H9 (cell line): ENCODE measurements at regions not wholly inside any gene's neighbourhood (a gene's known extent, or its start where the extent isn't known, plus 50 kb on each side); places are given as distances from the start of the nearest gene placed in this dataset.
A peak's percentile ranks its signal among the peaks of the same experiment; 100 is the strongest.

Source experiments
- DNase-seq: peaks from one replicate; pipeline ENCODE4 v3.0.0-alpha.2; 2017
- H2AFZ ChIP-seq: one replicate; pipeline ENCODE4 v1.6.1; 2013; ENCODE audit warnings: mild to moderate bottlenecking, low read length, control low read depth, moderate library complexity
- H2AK5ac ChIP-seq: 2 replicates; pipeline ENCODE4 v1.6.1; 2013; ENCODE audit warnings: low read length, control low read depth, mixed read lengths; ENCODE audit not compliant: insufficient read length
- H2BK120ac ChIP-seq: one replicate; pipeline ENCODE4 v1.6.1; 2013; ENCODE audit warnings: low read depth, mild to moderate bottlenecking, low read length, control low read depth, inconsistent platforms; ENCODE audit not compliant: poor library complexity, severe bottlenecking
- H2BK12ac ChIP-seq: 2 replicates; pipeline ENCODE4 v1.6.1; 2013; ENCODE audit warnings: low read length, control low read depth, mixed read lengths, low read depth; ENCODE audit not compliant: insufficient read length
- H2BK15ac ChIP-seq: 2 replicates; pipeline ENCODE4 v1.6.1; 2013; ENCODE audit warnings: low read depth, low read length, control low read depth
- H2BK20ac ChIP-seq: one replicate; pipeline ENCODE4 v1.6.1; 2013; ENCODE audit warnings: low read depth, mild to moderate bottlenecking, low read length, control low read depth, inconsistent platforms; ENCODE audit not compliant: poor library complexity, severe bottlenecking
- H2BK5ac ChIP-seq: 2 replicates; pipeline ENCODE4 v1.6.1; 2013; ENCODE audit warnings: low read length, control low read depth, mixed read lengths; ENCODE audit not compliant: insufficient read length
- H3K14ac ChIP-seq: 2 replicates; pipeline ENCODE4 v1.6.1; 2013; ENCODE audit warnings: low read length, control low read depth; ENCODE audit not compliant: insufficient read depth
- H3K18ac ChIP-seq: 2 replicates; pipeline ENCODE4 v1.6.1; 2013; ENCODE audit warnings: low read depth, mild to moderate bottlenecking, mixed read lengths, low read length, control low read depth; ENCODE audit not compliant: insufficient read length
- H3K23ac ChIP-seq: 2 replicates; pipeline ENCODE4 v1.6.1; 2013; ENCODE audit warnings: low read length, control low read depth, mixed read lengths, low read depth; ENCODE audit not compliant: insufficient read length
- H3K23me2 ChIP-seq: 2 replicates; pipeline ENCODE4 v1.6.1; 2013; ENCODE audit warnings: low read depth, mild to moderate bottlenecking, mixed read lengths, low read length, control low read depth; ENCODE audit not compliant: insufficient read length, poor library complexity, severe bottlenecking
- H3K27ac ChIP-seq: 2 replicates; pipeline ENCODE4 v1.5.1; 2013; ENCODE audit warnings: low read length, control low read depth, mixed read lengths, low read depth; ENCODE audit not compliant: insufficient read length
- H3K27me3 ChIP-seq: 2 replicates; pipeline ENCODE4 v1.6.1; 2013; ENCODE audit warnings: low read length, control low read depth, inconsistent platforms; ENCODE audit not compliant: insufficient read depth
- H3K4ac ChIP-seq: 2 replicates; pipeline ENCODE4 v1.6.1; 2013; ENCODE audit warnings: low read depth, mild to moderate bottlenecking, control low read depth, inconsistent platforms, low read length, moderate library complexity
- H3K4me1 ChIP-seq: 2 replicates; pipeline ENCODE4 v1.6.1; 2013; ENCODE audit warnings: low read length, control low read depth, inconsistent platforms; ENCODE audit not compliant: insufficient read depth
- H3K4me2 ChIP-seq: 2 replicates; pipeline ENCODE4 v1.6.1; 2013; ENCODE audit warnings: low read length, control low read depth, mixed read lengths; ENCODE audit not compliant: insufficient read length, insufficient read depth
- H3K56ac ChIP-seq: 2 replicates; pipeline ENCODE4 v1.6.1; 2013; ENCODE audit warnings: low read depth, mild to moderate bottlenecking, mixed read lengths, low read length, control low read depth; ENCODE audit not compliant: insufficient read length
- H3K79me1 ChIP-seq: 2 replicates; pipeline ENCODE4 v1.6.1; 2013; ENCODE audit warnings: low read depth, mild to moderate bottlenecking, moderate library complexity, low read length, control low read depth, inconsistent platforms; ENCODE audit not compliant: insufficient read depth, poor library complexity, severe bottlenecking
- H3K79me2 ChIP-seq: 2 replicates; pipeline ENCODE4 v1.6.1; 2013; ENCODE audit warnings: low read length, control low read depth, inconsistent platforms; ENCODE audit not compliant: insufficient read depth
- H3K9ac ChIP-seq: 2 replicates; pipeline ENCODE4 v1.6.1; 2013; ENCODE audit warnings: low read length, control low read depth, mixed read lengths; ENCODE audit not compliant: insufficient read length; ENCODE audit errors: extremely low read depth
- H3K9me3 ChIP-seq: one replicate; pipeline ENCODE4 v1.6.1; 2013; ENCODE audit warnings: low read depth, low read length, inconsistent platforms; ENCODE audit not compliant: control insufficient read depth
- H3T11ph ChIP-seq: one replicate; pipeline ENCODE4 v1.6.1; 2013; ENCODE audit warnings: mild to moderate bottlenecking, low read length, control low read depth, inconsistent platforms
- H4K20me1 ChIP-seq: one replicate; pipeline ENCODE4 v1.6.1; 2013; ENCODE audit not compliant: control insufficient read depth, insufficient read length, insufficient read depth
- H4K5ac ChIP-seq: 2 replicates; pipeline ENCODE4 v1.6.1; 2013; ENCODE audit warnings: low read depth, mild to moderate bottlenecking, mixed read lengths, low read length, control low read depth; ENCODE audit not compliant: insufficient read length
- H4K8ac ChIP-seq: replicated peaks from 2 replicates; pipeline ENCODE4 v1.6.1; 2013; ENCODE audit warnings: low read length, control low read depth, mixed read lengths, low read depth; ENCODE audit not compliant: insufficient read length
- H4K91ac ChIP-seq: 2 replicates; pipeline ENCODE4 v1.6.1; 2013; ENCODE audit warnings: low read depth, mild to moderate bottlenecking, moderate library complexity, mixed read lengths, low read length, control low read depth; ENCODE audit not compliant: insufficient read length
- H3K27ac Mint-ChIP-seq, 3 experiments: 2 replicates in 2 of 3; 3 replicates in 1 of 3; pipeline ENCODE4 v1.8.0; 2020 to 2021; ENCODE audit warnings: mixed read lengths in 3 of 3, mild to moderate bottlenecking in 1 of 3, moderate library complexity in 1 of 3
- H3K27me3 Mint-ChIP-seq: 2 replicates; pipeline ENCODE4 v1.8.0; 2021; ENCODE audit warnings: low read depth, mild to moderate bottlenecking, moderate library complexity, mixed read lengths
- H3K36me3 Mint-ChIP-seq, 3 experiments: 2 replicates in 2 of 3; 3 replicates in 1 of 3; pipeline ENCODE4 v1.8.0; 2020 to 2021; ENCODE audit warnings: low read depth in 3 of 3, mixed read lengths in 3 of 3; ENCODE audit not compliant: insufficient read depth in 1 of 3
- H3K4me1 Mint-ChIP-seq, 2 experiments: 2 replicates each; pipeline ENCODE4 v1.8.0; 2020; ENCODE audit warnings: mixed read lengths in 2 of 2
- H3K4me3 Mint-ChIP-seq, 2 experiments: 2 replicates in 1 of 2; 3 replicates in 1 of 2; pipeline ENCODE4 v1.8.0; 2020 to 2021; ENCODE audit warnings: mild to moderate bottlenecking in 2 of 2, mixed read lengths in 2 of 2, moderate library complexity in 1 of 2
- H3K9me3 Mint-ChIP-seq, 2 experiments: 2 replicates in 1 of 2; 3 replicates in 1 of 2; pipeline ENCODE4 v1.8.0; 2020; ENCODE audit warnings: mild to moderate bottlenecking in 2 of 2, mixed read lengths in 2 of 2, moderate library complexity in 1 of 2
- WGBS: extraction: QIAGEN DNeasy Blood & Tissue Kit; methylation state at CpG from one replicate; pipeline ENCODE4 v1.1.7; 2013; ENCODE audit warnings: missing lambda C conversion rate, low lambda C conversion rate, mixed read lengths; ENCODE audit not compliant: insufficient read length; ENCODE audit errors: extremely low coverage; 5-methylcytosine and 5-hydroxymethylcytosine counted together
- TF ChIP-seq, protein P1 (sequence below): fragments of 200-600 bp; sonication (generic); conservative IDR thresholded peaks from 3 replicates; pipeline ENCODE4 v1.8.0; 2021; ENCODE audit warnings: antibody characterized with exemption, mild to moderate bottlenecking

GRCh38 chr2:355773-356172, 67.9 kb upstream of the ALKAL2 start:
- Histone ChIP-seq H4K5ac (no peak overlapping the region), H3K56ac (no peak overlapping the region), H3K23me2 (no peaks in the 10 kb centered on the region), H2BK12ac (no peak overlapping the region), H4K91ac (no peak overlapping the region), H3K79me2 (no peaks in the 10 kb centered on the region), H4K20me1 (no peaks in the 10 kb centered on the region), H3K79me1 (no peaks in the 10 kb centered on the region), H3K9me3 (no peaks in the 10 kb centered on the region), H3K4ac (no peak overlapping the region), H2BK5ac (no peak overlapping the region), H3K23ac (no peak overlapping the region), H3K18ac (no peak overlapping the region), H2AFZ (no peak overlapping the region), H3K14ac (no peak overlapping the region), H3K27ac (no peak overlapping the region), H3K4me1 (no peaks in the 10 kb centered on the region), H2BK120ac (no peak overlapping the region), H3T11ph (no peak overlapping the region), H2BK15ac (no peak overlapping the region), H3K4me2 (no peak overlapping the region), H3K27me3 (no peaks in the 10 kb centered on the region), H4K8ac (no peak overlapping the region), H2BK20ac (no peak overlapping the region), H3K9ac (no peak overlapping the region), H2AK5ac (no peak overlapping the region)
- Mint-ChIP-seq H3K4me1 (no peaks in the 10 kb centered on the region), H3K27me3 (peaks cover 8% of the 10 kb centered on the region), H3K9me3 (peaks cover 0 to 2% of the 10 kb centered on the region in 2 experiments; a peak in 2 of 5 replicates), H3K4me3 (no peak overlapping the region), H3K27ac (peak overlapping the region in 1 of 3 experiments; percentile 3; a peak in 1 of 7 replicates), H3K36me3 (no peaks in the 10 kb centered on the region; a peak in 1 of 7 replicates)
- no peak for DNase-seq
- no CpG with 5 or more reads among the region's 12 CpGs for WGBS
- TF ChIP-seq, protein P1, sequence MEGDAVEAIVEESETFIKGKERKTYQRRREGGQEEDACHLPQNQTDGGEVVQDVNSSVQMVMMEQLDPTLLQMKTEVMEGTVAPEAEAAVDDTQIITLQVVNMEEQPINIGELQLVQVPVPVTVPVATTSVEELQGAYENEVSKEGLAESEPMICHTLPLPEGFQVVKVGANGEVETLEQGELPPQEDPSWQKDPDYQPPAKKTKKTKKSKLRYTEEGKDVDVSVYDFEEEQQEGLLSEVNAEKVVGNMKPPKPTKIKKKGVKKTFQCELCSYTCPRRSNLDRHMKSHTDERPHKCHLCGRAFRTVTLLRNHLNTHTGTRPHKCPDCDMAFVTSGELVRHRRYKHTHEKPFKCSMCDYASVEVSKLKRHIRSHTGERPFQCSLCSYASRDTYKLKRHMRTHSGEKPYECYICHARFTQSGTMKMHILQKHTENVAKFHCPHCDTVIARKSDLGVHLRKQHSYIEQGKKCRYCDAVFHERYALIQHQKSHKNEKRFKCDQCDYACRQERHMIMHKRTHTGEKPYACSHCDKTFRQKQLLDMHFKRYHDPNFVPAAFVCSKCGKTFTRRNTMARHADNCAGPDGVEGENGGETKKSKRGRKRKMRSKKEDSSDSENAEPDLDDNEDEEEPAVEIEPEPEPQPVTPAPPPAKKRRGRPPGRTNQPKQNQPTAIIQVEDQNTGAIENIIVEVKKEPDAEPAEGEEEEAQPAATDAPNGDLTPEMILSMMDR = no peak
